Peyer's patch (tissue), 4 donors: ENCODE measurements at regions not wholly inside any gene's neighbourhood (a gene's known extent, or its start where the extent isn't known, plus 50 kb on each side); places are given as distances from the start of the nearest gene placed in this dataset.

Source experiments
- CTCF ChIP-seq, 6 experiments: fragments of 450-650 bp in 4 of 6; fragments of 200-600 bp in 2 of 6; sonication (generic) in 1 of 6; IDR thresholded peaks; one replicate each; pipeline ENCODE4 v1.5.1; 2017 to 2019; ENCODE audit warnings: antibody characterized with exemption in 6 of 6, mild to moderate bottlenecking in 3 of 6, moderate library complexity in 1 of 6
- POLR2A ChIP-seq, 2 donors: fragments of 450-650 bp; IDR thresholded peaks; one replicate each; pipeline ENCODE4 v1.5.1; 2017; ENCODE audit warnings: antibody characterized with exemption in 2 of 2, mild to moderate bottlenecking in 2 of 2, moderate library complexity in 2 of 2

DNA sequence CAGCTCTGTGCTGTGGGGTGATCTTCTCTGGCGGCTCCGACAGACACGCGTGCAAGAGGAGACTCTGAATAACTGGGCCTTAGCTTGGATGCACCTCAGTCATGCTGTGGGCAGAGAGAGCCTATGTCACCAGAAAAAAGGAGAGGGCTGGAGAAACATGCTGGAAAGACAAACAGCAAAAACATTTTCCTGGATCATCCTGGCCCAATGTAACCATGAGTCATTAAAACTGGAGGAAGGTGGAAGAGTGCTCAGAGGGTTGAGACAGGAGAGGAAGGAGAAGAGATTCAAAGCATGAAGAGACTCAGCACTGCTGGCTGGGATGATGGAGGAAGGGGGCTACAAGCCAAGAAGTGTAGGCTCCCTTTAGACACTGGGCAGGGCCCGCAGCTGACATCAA lies 292.0 kb downstream of the CDH26 start:
- TF ChIP-seq CTCF (IDR thresholded peaks at IDR 0.05): no peak
- no peak for TF ChIP-seq POLR2A (IDR thresholded peaks at IDR 0.05)
